SJCRH30 (cell line): ENCODE measurements at regions not wholly inside any gene's neighbourhood (a gene's known extent, or its start where the extent isn't known, plus 50 kb on each side); places are given as distances from the start of the nearest gene placed in this dataset.

Experiments used
- DNase-seq, 2 experiments: peaks; one replicate each; pipeline ENCODE4 v3.0.0-alpha.2; 2015 to 2020
- H3K27ac ChIP-seq: fragments of 250-450 bp; sonication (Bioruptor Pico); 2 replicates; pipeline ENCODE4 v1.5.1; 2020; ENCODE audit warnings: mild to moderate bottlenecking, moderate library complexity
- H3K27me3 ChIP-seq: fragments of 250-450 bp; sonication (Bioruptor Pico); 2 replicates; pipeline ENCODE4 v1.5.1; 2020; ENCODE audit warnings: mild to moderate bottlenecking, moderate library complexity
- H3K36me3 ChIP-seq: fragments of 250-450 bp; sonication (Bioruptor Pico); 2 replicates; pipeline ENCODE4 v1.5.1; 2020; ENCODE audit warnings: mild to moderate bottlenecking, moderate library complexity
- H3K4me1 ChIP-seq: fragments of 250-450 bp; sonication (Bioruptor Pico); 2 replicates; pipeline ENCODE4 v1.5.1; 2020; ENCODE audit warnings: mild to moderate bottlenecking, moderate library complexity
- H3K4me3 ChIP-seq: fragments of 250-450 bp; sonication (Bioruptor Pico); 2 replicates; pipeline ENCODE4 v1.5.1; 2020; ENCODE audit warnings: mild to moderate bottlenecking, moderate library complexity
- H3K9me3 ChIP-seq: fragments of 250-450 bp; sonication (Bioruptor Pico); replicated peaks from 2 replicates; pipeline ENCODE4 v1.5.1; 2020; ENCODE audit warnings: mild to moderate bottlenecking, moderate library complexity

- no peaks in the 10 kb centered on the region for H3K4me1 ChIP-seq
- H3K27me3 ChIP-seq, result no peaks in the 10 kb centered on the region
- H3K4me3 ChIP-seq, result no peak overlapping the region
- no peaks in the 10 kb centered on the region for H3K36me3 ChIP-seq
- no peak for DNase-seq
- H3K9me3 ChIP-seq, result no peaks in the 10 kb centered on the region
- no peak overlapping the region for H3K27ac ChIP-seq
Observed at GRCh38 chr18:30132959-30133358, 909.6 kb downstream of the DSC3 start.

DNA sequence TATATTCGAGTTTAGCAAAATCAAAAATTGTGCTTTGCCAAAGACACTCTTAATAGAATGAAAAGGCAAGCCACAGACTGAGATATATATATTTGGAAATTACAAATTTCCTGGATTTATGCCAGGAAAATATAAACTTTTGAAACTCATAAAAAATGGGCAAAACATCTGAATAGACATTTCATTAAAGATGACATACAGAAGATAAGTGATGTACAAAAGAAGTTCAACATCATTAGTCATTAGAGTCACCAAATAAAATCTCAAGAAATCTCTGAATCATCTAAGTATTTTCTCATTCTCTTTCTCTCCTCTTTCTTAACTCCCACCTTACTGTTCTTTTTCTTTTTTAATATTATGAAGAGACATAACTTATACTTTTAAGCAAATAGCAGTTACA, 921.1 kb downstream of the DSC3 start:
- no peaks in the 10 kb centered on the region for H3K4me1 ChIP-seq
- H3K36me3 ChIP-seq, result no peaks in the 10 kb centered on the region
- H3K4me3 ChIP-seq, result no peak overlapping the region
- H3K9me3 ChIP-seq, result no peaks in the 10 kb centered on the region
- H3K27ac ChIP-seq, result no peak overlapping the region
- no peaks in the 10 kb centered on the region for H3K27me3 ChIP-seq
- no peak for DNase-seq

DNA sequence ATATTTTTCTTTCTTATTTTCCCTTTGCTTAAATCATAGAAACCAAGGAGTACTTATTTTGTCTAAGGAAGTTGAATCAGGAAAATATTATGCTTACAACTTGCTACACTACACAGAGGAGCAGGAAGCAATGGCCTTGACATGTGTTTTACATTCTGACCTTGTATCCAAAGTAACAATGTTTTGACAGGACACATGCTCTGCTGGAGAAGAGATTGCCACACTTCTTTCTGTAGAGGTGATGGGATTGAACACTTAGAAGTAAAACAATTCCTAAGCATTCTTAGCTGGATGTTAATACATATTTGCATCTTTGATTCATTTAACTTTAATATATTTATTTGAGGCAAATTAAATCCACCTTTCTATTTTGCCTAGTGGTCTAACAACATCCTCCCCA, 929.1 kb downstream of the DSC3 start:
- H3K27me3 ChIP-seq, result no peaks in the 10 kb centered on the region
- no peak overlapping the region for H3K27ac ChIP-seq
- no peaks in the 10 kb centered on the region for H3K36me3 ChIP-seq
- DNase-seq, result no peak
- H3K4me1 ChIP-seq, result no peaks in the 10 kb centered on the region
- H3K9me3 ChIP-seq, result no peaks in the 10 kb centered on the region
- no peak overlapping the region for H3K4me3 ChIP-seq

DNA sequence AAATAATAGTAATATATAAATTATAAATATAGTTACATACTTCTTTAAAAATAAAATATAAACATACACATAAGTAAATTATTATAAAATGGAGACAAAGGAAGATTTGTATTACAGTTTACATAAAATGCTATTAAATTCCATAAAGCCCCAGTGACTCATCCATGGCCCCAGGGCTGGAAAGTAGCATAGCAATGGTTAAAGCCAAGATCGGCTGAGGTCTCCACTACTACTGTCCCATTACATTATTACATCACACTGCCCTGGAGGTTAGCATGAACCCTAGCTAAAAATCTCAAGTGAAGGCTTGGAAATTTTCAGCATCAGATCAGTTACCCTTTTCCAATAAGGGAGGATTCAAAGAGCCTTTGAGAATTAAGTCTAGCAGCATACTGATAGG, 936.2 kb downstream of the DSC3 start:
- Histone ChIP-seq H3K9me3 (no peaks in the 10 kb centered on the region), H3K4me1 (no peaks in the 10 kb centered on the region), H3K36me3 (no peaks in the 10 kb centered on the region), H3K27me3 (no peaks in the 10 kb centered on the region), H3K27ac (no peak overlapping the region), H3K4me3 (no peak overlapping the region)
- peak; percentile 6 to 20 for DNase-seq

DNA sequence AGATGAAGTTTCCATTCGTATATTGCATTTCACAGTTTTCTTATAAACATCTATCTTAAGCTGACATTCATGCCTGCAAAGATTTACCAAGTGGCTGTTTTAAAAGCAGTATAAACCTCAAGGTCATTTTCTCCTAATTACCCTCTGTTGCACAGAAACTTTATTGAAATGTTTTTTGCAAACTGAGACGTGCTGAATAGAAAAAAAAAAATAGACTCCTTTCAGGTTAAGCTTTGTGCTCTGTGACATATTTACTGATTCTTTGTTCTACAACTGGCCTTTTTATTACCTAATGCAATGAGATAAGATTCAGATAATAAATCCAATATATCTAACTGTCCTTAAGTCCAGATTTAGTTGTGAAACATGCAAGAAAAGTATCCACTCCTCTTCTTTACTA, 938.7 kb downstream of the DSC3 start:
- Histone ChIP-seq H3K9me3 (no peaks in the 10 kb centered on the region), H3K36me3 (no peaks in the 10 kb centered on the region), H3K4me3 (no peak overlapping the region), H3K4me1 (no peaks in the 10 kb centered on the region), H3K27me3 (no peaks in the 10 kb centered on the region), H3K27ac (no peak overlapping the region)
- no peak for DNase-seq

DNA sequence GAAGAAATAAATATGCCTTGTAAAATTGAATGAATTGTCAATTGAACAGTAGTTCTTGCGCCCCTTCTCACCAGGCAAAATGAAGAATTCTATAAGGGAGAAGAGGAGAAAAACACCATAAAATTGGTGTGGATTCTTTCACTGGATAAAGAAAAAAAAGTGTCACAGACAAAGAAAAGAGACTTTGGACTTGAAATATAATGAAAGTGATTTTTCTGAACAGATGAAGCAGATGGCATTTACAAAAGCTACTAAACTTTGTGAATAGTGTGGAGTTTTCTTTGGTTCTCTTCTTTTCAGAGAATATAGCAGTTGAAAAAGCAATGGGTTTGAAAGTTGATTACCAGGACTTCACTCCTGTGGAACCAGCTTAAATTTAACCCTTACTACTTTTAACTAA, 945.7 kb downstream of the DSC3 start:
- DNase-seq, result no peak
- Histone ChIP-seq H3K4me3 (no peak overlapping the region), H3K4me1 (no peaks in the 10 kb centered on the region), H3K36me3 (no peaks in the 10 kb centered on the region), H3K27me3 (no peaks in the 10 kb centered on the region), H3K9me3 (no peaks in the 10 kb centered on the region), H3K27ac (no peak overlapping the region)

DNA sequence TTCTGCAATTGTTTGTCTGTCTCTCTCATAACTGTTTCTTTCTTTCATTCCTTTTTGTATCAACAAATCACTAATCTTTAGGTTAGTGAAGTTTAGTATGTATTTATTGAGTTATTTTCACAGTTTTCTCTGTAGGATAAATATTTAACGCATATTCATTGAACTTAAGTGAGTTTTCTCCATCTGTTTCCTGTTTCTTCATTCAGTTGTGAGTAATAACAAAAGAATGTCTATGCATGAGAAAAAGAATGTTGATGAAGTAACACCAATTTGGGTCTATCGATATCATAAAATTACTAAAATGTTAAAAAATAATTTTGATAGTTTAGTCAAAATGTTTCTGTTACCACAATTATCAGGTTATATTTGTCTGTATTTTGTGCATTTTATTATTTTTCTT, 948.0 kb downstream of the DSC3 start:
- Histone ChIP-seq H3K36me3 (no peaks in the 10 kb centered on the region), H3K4me1 (no peaks in the 10 kb centered on the region), H3K4me3 (no peak overlapping the region), H3K27ac (no peak overlapping the region), H3K9me3 (no peaks in the 10 kb centered on the region), H3K27me3 (no peaks in the 10 kb centered on the region)
- no peak for DNase-seq

DNA sequence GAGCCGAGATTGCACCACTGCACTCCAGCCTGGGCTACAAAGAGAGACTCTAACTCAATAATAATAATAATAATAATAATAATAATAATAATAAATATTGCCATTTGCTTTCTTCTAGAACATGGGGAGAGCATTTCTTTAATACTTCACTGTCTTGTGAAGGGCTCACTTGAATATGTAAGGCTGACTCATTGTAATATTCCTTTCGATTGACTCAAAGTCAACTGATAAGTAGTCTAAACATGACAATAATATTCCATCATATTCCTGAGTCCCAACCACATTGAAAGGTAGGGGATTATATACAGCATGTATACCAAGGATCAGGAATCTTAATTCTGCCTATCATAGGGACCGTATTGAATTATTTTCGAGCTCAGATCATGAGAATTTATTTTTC, 949.2 kb downstream of the DSC3 start:
- DNase-seq, result no peak

DNA sequence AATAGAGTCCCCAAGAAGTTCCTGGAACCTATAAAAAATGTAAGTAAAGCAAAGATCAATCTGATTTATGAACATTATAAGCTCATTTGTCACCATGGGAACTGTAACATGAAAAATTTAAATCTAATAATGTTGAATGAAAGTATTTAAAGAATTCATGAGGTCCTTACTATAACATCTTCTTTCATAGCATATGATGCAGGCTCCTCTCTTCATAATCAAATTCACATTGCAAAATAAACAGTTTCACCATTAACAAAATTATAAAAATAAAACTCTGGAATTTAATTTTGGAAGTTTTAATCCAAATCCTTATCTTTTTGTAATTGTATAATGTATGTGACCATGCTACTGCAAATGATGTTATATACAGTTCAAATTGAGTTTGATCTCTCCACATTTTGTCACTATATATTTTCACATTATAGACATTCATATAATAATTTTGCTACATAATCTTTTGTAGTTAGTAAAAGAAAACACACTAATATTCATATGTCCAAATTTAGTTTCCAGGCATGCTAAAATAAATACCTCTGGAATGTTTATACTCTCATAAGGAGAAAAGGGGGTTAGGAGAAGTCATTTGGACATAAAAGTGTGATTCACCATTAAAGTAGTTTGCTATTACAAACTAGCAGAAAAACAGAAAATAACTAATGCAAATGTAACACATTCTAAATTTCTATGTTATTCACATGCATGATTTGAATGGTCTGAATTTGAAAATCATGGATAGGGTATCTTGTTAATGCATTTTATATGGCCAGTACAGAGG, 954.1 kb downstream of the DSC3 start:
- H3K27ac ChIP-seq, result no peak overlapping the region
- H3K4me1 ChIP-seq, result no peaks in the 10 kb centered on the region
- H3K9me3 ChIP-seq, result no peaks in the 10 kb centered on the region
- no peak for DNase-seq
- H3K27me3 ChIP-seq, result no peaks in the 10 kb centered on the region
- no peaks in the 10 kb centered on the region for H3K36me3 ChIP-seq
- H3K4me3 ChIP-seq, result no peak overlapping the region

More for the DNA sequence above, 949.2 kb downstream of the DSC3 start:
- no peaks in the 10 kb centered on the region for H3K27me3 ChIP-seq
- H3K4me3 ChIP-seq, result no peak overlapping the region
- H3K9me3 ChIP-seq, result no peaks in the 10 kb centered on the region
- no peaks in the 10 kb centered on the region for H3K36me3 ChIP-seq
- no peaks in the 10 kb centered on the region for H3K4me1 ChIP-seq
- H3K27ac ChIP-seq, result no peak overlapping the region

DNA sequence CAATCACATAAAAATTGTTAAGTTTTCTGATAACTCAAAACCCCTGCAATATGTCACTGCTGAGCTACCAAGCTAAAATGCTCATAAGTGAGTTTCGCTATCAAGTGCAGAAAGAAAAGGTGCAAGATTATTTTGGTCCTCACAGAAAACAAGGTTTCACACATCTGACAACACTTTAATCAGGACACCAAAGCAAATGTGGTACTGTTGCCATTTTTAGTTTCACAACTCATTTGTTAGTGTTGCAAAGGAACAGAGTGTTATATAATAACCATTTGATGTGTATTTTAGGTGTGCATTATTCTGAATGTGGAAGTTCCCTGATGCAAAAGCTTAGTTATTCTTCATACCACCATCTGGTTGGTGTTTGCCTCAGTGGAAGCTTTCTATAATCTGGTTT, 956.2 kb downstream of the DSC3 start:
- Histone ChIP-seq H3K36me3 (no peaks in the 10 kb centered on the region), H3K4me1 (no peaks in the 10 kb centered on the region), H3K27me3 (no peaks in the 10 kb centered on the region), H3K4me3 (no peak overlapping the region), H3K27ac (no peak overlapping the region), H3K9me3 (no peaks in the 10 kb centered on the region)
- no peak for DNase-seq

GRCh38 chr18:30081122-30081521, 961.4 kb downstream of the DSC3 start:
- H3K4me1 ChIP-seq, result no peaks in the 10 kb centered on the region
- no peak overlapping the region for H3K4me3 ChIP-seq
- H3K36me3 ChIP-seq, result no peaks in the 10 kb centered on the region
- DNase-seq, result no peak
- no peaks in the 10 kb centered on the region for H3K9me3 ChIP-seq
- H3K27me3 ChIP-seq, result no peaks in the 10 kb centered on the region
- no peak overlapping the region for H3K27ac ChIP-seq

DNA sequence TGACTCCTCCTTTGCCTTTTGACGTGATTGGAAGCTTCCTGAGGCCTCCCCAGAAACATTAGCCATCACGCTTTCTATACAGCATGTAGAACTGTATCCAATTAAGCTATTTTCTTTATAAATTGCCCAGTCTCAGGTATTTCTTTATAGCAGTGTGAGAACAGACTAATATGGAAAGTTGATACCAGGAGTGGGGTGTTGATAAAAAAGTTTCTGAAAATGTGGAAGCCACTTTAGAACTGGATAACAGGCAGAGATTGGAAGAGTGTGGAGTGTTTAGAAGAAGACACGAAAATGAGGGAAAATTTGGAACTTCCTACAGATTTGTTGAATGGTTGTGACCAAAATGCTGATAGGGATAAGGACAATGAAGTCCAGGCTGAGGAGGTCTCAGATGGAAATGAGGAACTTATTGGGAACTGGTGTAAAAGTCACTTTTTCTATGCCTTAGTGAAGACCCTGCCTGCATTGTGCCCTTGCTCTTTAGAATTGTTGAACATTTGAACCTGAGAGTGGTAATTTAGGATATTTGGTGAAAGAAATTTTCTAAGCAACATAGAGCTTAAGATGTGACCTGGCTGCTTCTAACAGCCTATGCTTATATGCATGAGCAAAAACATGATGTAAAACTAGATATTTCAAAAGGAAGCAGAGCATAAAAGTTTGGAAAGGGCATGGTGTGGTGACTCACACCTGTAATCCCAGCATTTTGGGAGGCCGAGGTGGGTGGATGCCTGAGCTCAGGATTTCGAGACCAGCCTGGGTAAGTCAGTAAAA, 969.7 kb downstream of the DSC3 start:
- no peaks in the 10 kb centered on the region for H3K36me3 ChIP-seq
- no peak for DNase-seq
- H3K27ac ChIP-seq, result no peak overlapping the region
- H3K4me1 ChIP-seq, result no peaks in the 10 kb centered on the region
- H3K27me3 ChIP-seq, result no peaks in the 10 kb centered on the region
- no peaks in the 10 kb centered on the region for H3K9me3 ChIP-seq
- no peak overlapping the region for H3K4me3 ChIP-seq

DNA sequence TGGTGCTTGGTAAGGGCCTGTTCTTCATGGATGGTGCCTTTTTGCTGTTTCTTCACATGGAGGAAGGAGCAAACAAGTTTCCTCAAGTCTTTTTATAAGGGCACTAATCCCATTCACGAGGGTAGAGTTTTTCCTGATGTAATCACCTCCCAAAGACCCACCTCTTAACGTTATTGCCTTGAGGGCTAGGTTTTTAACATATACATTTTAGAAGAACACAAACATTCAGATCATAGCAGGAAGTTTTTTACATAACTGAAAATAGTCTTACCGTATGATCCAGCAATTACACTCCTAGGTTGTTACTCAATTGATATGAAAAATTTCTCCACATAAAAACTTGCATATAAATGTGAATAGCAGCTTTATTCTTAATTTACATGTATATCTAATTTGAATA, 976.3 kb downstream of the DSC3 start:
- no peak overlapping the region for H3K27ac ChIP-seq
- H3K27me3 ChIP-seq, result no peaks in the 10 kb centered on the region
- no peaks in the 10 kb centered on the region for H3K36me3 ChIP-seq
- no peaks in the 10 kb centered on the region for H3K4me1 ChIP-seq
- H3K9me3 ChIP-seq, result no peaks in the 10 kb centered on the region
- DNase-seq, result no peak
- H3K4me3 ChIP-seq, result no peak overlapping the region

GRCh38 chr18:30057398-30057797, 985.1 kb downstream of the DSC3 start:
- no peak overlapping the region for H3K27ac ChIP-seq
- no peak overlapping the region for H3K4me3 ChIP-seq
- no peak for DNase-seq
- H3K36me3 ChIP-seq, result no peaks in the 10 kb centered on the region
- no peaks in the 10 kb centered on the region for H3K27me3 ChIP-seq
- no peaks in the 10 kb centered on the region for H3K9me3 ChIP-seq
- H3K4me1 ChIP-seq, result no peaks in the 10 kb centered on the region

- no peaks in the 10 kb centered on the region for H3K36me3 ChIP-seq
- no peaks in the 10 kb centered on the region for H3K4me1 ChIP-seq
- no peak overlapping the region for H3K4me3 ChIP-seq
- H3K9me3 ChIP-seq, result no peaks in the 10 kb centered on the region
- H3K27me3 ChIP-seq, result no peaks in the 10 kb centered on the region
- no peak for DNase-seq
- no peak overlapping the region for H3K27ac ChIP-seq
Observed at GRCh38 chr18:30056528-30056927, 986.0 kb downstream of the DSC3 start.

GRCh38 chr18:30044496-30044895, 998.0 kb downstream of the DSC3 start:
- DNase-seq, result no peak
- Histone ChIP-seq H3K27ac (no peak overlapping the region), H3K4me1 (no peaks in the 10 kb centered on the region), H3K9me3 (no peaks in the 10 kb centered on the region), H3K36me3 (no peaks in the 10 kb centered on the region), H3K27me3 (no peaks in the 10 kb centered on the region), H3K4me3 (no peak overlapping the region)
